ENCODE measurements at regions not wholly inside any gene's neighbourhood (a gene's known extent, or its start where the extent isn't known, plus 50 kb on each side); places are given as distances from the start of the nearest gene placed in this dataset.
"Not testable (repeated sequence)": the region's sequence is repeated elsewhere in the genome, so short reads cannot be mapped to it uniquely, and the experiment has no call there.

DNA sequence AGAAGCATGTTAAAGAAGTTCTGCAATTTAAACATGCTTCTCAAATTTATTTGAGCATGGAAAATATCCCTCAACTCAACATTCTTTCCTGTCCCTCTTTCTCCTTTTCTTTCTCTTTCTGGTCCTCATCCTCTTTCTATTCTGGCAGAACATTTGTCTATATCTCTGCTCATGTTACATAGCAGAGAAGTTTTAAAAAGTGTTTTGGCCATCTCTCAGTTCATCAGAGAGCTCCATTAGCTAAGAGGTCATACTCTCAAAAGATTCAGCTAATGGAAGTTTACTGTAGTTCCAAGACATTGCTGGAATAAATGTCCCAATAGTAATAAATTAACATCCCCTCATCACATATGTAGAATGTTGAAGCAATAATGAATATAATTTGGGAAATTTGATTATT is 53.5 kb downstream of the XCL2 start:
- no peak for DNase-seq (ENCODE audit: low read depth)

GRCh38 chr1:168488138-168488537 is 55.7 kb downstream of the XCL2 start:
- no peak for DNase-seq (ENCODE audit: low read depth)

- not testable (repeated sequence) for DNase-seq (ENCODE audit: low read depth)
Measured at GRCh38 chr1:168486820-168487219, 57.0 kb downstream of the XCL2 start.

GRCh38 chr1:168485048-168485447 is 58.7 kb downstream of the XCL2 start:
- DNase-seq (ENCODE audit: low read depth) = no peak

DNA sequence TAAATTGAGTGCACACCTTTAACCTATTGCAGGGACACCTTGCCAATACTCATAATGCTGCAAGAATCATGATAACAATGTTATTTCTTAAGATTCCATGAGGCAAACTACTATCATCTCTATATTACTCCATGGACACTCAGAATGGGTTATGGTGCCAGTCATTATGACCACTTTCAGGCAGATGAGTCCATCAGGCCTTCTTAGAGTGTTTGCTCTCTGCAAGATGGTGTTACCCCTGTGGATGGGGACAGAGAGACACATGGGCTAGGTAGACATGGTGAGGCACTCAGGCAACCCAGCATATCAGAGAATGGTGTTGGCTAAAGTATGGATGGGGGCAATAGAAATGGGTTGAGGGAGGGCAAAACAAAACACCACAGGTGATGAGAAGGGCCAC is 59.7 kb downstream of the XCL2 start:
- DNase-seq (ENCODE audit: low read depth) = no peak

- DNase-seq (ENCODE audit: low read depth) = no peak
Measured at GRCh38 chr1:168483539-168483938, 60.3 kb downstream of the XCL2 start.

GRCh38 chr1:168482106-168482505 is 61.7 kb downstream of the XCL2 start:
- DNase-seq (ENCODE audit: low read depth) = no peak

- no peak for DNase-seq (ENCODE audit: low read depth)
Measured at GRCh38 chr1:168481586-168481985, 62.2 kb downstream of the XCL2 start.

- DNase-seq (ENCODE audit: low read depth) = no peak
Measured at GRCh38 chr1:168480997-168481396, 62.8 kb downstream of the XCL2 start.

GRCh38 chr1:168477792-168478191 is 66.0 kb downstream of the XCL2 start:
- no peak for DNase-seq (ENCODE audit: low read depth)

GRCh38 chr1:168476588-168477385 is 67.0 kb downstream of the XCL2 start:
- DNase-seq (ENCODE audit: low read depth) = no peak

- no peak for DNase-seq (ENCODE audit: low read depth)
Measured at GRCh38 chr1:168474322-168474721, 69.5 kb downstream of the XCL2 start.

GRCh38 chr1:168473126-168473525 is 70.7 kb downstream of the XCL2 start:
- DNase-seq (ENCODE audit: low read depth) = no peak

GRCh38 chr1:168472223-168472622 is 71.6 kb downstream of the XCL2 start:
- no peak for DNase-seq (ENCODE audit: low read depth)

DNA sequence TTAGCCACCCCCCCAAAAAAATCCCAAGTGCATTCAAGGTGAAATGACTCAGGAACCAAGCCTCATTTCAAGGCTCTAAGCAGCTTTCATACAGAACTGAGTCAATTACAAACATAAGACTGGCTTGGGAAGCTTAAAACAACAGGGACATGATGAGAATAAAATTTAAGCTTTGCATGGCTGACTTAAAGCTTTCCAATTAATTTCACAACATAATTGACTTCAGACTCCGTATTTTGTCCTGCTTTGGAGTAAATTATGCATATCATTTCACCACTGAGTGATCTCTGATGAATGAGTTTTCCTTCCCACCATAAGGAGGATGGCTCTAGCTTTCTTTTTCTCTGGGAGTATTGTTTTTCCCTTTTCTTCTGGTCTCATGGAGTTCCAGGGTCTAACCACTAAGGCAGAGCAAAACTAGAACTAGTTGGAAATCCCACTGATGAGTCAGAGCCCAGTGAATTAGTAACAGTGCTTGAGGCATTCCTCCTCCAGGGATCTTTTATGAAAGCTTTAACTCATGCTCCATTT is 72.8 kb downstream of the XCL2 start:
- DNase-seq (ENCODE audit: low read depth) = no peak

DNA sequence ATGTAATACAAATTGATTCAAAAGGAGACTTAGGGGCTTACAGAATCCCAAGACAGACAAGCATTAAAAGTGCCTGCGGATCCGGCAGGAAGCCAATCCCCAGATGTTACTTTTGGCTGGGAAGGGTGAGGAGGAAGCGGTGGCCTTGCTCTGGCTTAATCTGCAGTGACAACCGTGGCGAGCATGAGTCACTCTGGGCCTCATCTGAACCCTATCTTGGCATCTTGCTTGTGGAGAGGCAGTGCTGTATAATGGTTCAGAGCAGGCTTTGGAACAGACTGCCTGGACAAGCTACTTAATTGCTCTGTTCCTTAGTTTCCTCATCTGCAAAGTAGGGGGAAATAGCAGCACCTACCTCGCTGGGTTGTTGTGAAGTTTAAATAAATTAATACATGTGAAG is 74.1 kb downstream of the XCL2 start:
- DNase-seq (ENCODE audit: low read depth) = no peak

- no peak for DNase-seq (ENCODE audit: low read depth)
Measured at GRCh38 chr1:168468822-168469221, 75.0 kb downstream of the XCL2 start.

- DNase-seq (ENCODE audit: low read depth) = no peak
Measured at GRCh38 chr1:168468042-168468809, 75.6 kb downstream of the XCL2 start.

DNA sequence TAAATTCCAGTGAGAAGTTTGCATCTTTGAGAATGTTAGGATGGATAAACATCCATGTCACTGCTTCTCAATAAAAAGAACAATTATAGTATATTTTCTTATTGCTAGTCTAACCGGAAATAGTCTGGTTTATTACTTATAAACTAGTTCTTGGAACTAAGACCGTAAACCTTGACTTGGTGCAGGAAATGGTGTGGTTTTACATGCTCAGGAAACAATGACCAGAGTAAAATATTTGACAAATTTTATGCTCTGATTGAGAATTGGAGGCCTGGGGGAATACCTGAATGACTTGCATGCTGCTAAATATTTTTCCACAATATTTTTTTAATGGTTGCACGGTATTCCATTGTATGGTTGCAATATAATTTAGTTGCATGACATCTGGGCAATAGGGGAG is 76.3 kb downstream of the XCL2 start:
- DNase-seq (ENCODE audit: low read depth) = no peak

GRCh38 chr1:168466714-168467131 is 77.1 kb downstream of the XCL2 start:
- DNase-seq (ENCODE audit: low read depth) = no peak

- DNase-seq (ENCODE audit: low read depth) = no peak
Measured at GRCh38 chr1:168466092-168466713, 77.6 kb downstream of the XCL2 start.

GRCh38 chr1:168461108-168461507 is 82.7 kb downstream of the XCL2 start:
- not testable (repeated sequence) for DNase-seq (ENCODE audit: low read depth)

DNA sequence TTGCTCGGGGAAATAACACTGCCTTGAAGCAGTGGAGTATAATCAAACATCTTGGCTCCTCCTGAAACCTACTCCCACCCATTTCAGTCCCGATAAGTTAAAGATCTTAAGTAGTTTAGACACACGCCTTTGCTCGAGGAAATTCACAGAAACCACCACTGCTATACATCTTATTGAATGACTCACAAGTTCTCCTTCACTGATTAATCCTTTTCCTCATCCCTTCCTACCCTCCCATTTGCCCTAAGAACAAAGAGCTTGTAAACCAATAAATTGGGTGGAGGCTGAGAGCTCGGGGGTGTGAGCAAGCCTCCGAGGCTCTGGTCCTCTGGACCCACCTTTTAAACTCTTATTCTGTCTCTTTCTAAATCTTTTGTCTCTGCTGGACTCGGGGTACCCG is 86.5 kb downstream of the XCL2 start:
- not testable (repeated sequence) for DNase-seq (ENCODE audit: low read depth)

Data from T-helper 22 cell (primary cell).